HUES6 (cell line): ENCODE measurements at regions not wholly inside any gene's neighbourhood (a gene's known extent, or its start where the extent isn't known, plus 50 kb on each side); places are given as distances from the start of the nearest gene placed in this dataset.
"Not testable (repeated sequence)": the region's sequence is repeated elsewhere in the genome, so short reads cannot be mapped to it uniquely, and the experiment has no call there.

Source experiments
- H3K27ac ChIP-seq: 2 replicates; pipeline ENCODE4 v1.7.0; 2013; ENCODE audit warnings: low read depth, mild to moderate bottlenecking, low read length, inconsistent platforms
- H3K27me3 ChIP-seq: 2 replicates; pipeline ENCODE4 v1.6.1; 2013; ENCODE audit warnings: low read length; ENCODE audit not compliant: control insufficient read depth, insufficient read depth
- H3K36me3 ChIP-seq: 2 replicates; pipeline ENCODE4 v1.6.1; 2013; ENCODE audit warnings: low read length; ENCODE audit not compliant: control insufficient read depth, insufficient read depth
- H3K4me1 ChIP-seq: 2 replicates; pipeline ENCODE4 v1.6.1; 2013; ENCODE audit warnings: low read length; ENCODE audit not compliant: control insufficient read depth, insufficient read depth
- H3K4me3 ChIP-seq: 2 replicates; pipeline ENCODE4 v1.5.1; 2013; ENCODE audit warnings: low read depth, low read length
- H3K9ac ChIP-seq: one replicate; pipeline ENCODE4 v1.6.1; 2013; ENCODE audit warnings: mild to moderate bottlenecking, low read length
- H3K9me3 ChIP-seq: 2 replicates; pipeline ENCODE4 v1.6.1; 2013; ENCODE audit warnings: low read depth, low read length; ENCODE audit not compliant: control insufficient read depth, insufficient read depth

GRCh38 chr1:8152731-8153702 lies 126.9 kb upstream of the ERRFI1 start:
- no peak overlapping the region for H3K9ac ChIP-seq
- no peaks in the 10 kb centered on the region for H3K27me3 ChIP-seq
- peaks cover 12% of the 10 kb centered on the region for H3K9me3 ChIP-seq
- no peak overlapping the region for H3K27ac ChIP-seq
- no peak overlapping the region for H3K4me3 ChIP-seq
- H3K36me3 ChIP-seq: no peaks in the 10 kb centered on the region
- peaks cover 7% of the 10 kb centered on the region for H3K4me1 ChIP-seq

GRCh38 chr1:8151647-8152046 lies 125.5 kb upstream of the ERRFI1 start:
- peaks cover 12% of the 10 kb centered on the region for H3K9me3 ChIP-seq
- no peak overlapping the region for H3K27ac ChIP-seq
- H3K4me1 ChIP-seq: peaks cover 7% of the 10 kb centered on the region
- H3K4me3 ChIP-seq: no peak overlapping the region
- no peaks in the 10 kb centered on the region for H3K27me3 ChIP-seq
- no peak overlapping the region for H3K9ac ChIP-seq
- no peaks in the 10 kb centered on the region for H3K36me3 ChIP-seq

- not testable (repeated sequence) for H3K4me1 ChIP-seq, H3K27me3 ChIP-seq, H3K9ac ChIP-seq, H3K27ac ChIP-seq, H3K4me3 ChIP-seq, H3K36me3 ChIP-seq
- peaks cover 12% of the 10 kb centered on the region for H3K9me3 ChIP-seq
Measured at GRCh38 chr1:8149756-8150155, 123.6 kb upstream of the ERRFI1 start.

- no peaks in the 10 kb centered on the region for H3K27me3 ChIP-seq
- no peak overlapping the region for H3K9ac ChIP-seq
- H3K4me3 ChIP-seq: no peak overlapping the region
- no peaks in the 10 kb centered on the region for H3K4me1 ChIP-seq
- no peaks in the 10 kb centered on the region for H3K36me3 ChIP-seq
- H3K27ac ChIP-seq: no peak overlapping the region
- H3K9me3 ChIP-seq: peaks cover 4% of the 10 kb centered on the region; the same call in 1 of the 2 replicates
Measured at GRCh38 chr1:8147956-8148355, 121.8 kb upstream of the ERRFI1 start.

GRCh38 chr1:8146257-8146855 lies 120.2 kb upstream of the ERRFI1 start:
- no peak overlapping the region for H3K4me3 ChIP-seq
- H3K4me1 ChIP-seq: no peaks in the 10 kb centered on the region
- no peak overlapping the region for H3K9ac ChIP-seq
- no peaks in the 10 kb centered on the region for H3K27me3 ChIP-seq
- no peak overlapping the region for H3K27ac ChIP-seq
- no peaks in the 10 kb centered on the region for H3K36me3 ChIP-seq
- no peaks in the 10 kb centered on the region for H3K9me3 ChIP-seq

GRCh38 chr1:8145545-8146202 lies 119.6 kb upstream of the ERRFI1 start:
- H3K9ac ChIP-seq: no peak overlapping the region
- no peak overlapping the region for H3K27ac ChIP-seq
- H3K4me1 ChIP-seq: no peaks in the 10 kb centered on the region
- no peaks in the 10 kb centered on the region for H3K27me3 ChIP-seq
- H3K9me3 ChIP-seq: no peaks in the 10 kb centered on the region
- H3K36me3 ChIP-seq: no peaks in the 10 kb centered on the region
- H3K4me3 ChIP-seq: no peak overlapping the region

- Histone ChIP-seq H3K27me3 (no peaks in the 10 kb centered on the region), H3K27ac (no peak overlapping the region), H3K36me3 (no peaks in the 10 kb centered on the region), H3K4me1 (no peaks in the 10 kb centered on the region), H3K9ac (no peak overlapping the region), H3K9me3 (no peaks in the 10 kb centered on the region), H3K4me3 (no peak overlapping the region)
Measured at GRCh38 chr1:8144323-8144722, 118.2 kb upstream of the ERRFI1 start.

GRCh38 chr1:8142955-8143629 lies 117.0 kb upstream of the ERRFI1 start:
- no peak overlapping the region for H3K4me3 ChIP-seq
- no peaks in the 10 kb centered on the region for H3K27me3 ChIP-seq
- no peaks in the 10 kb centered on the region for H3K9me3 ChIP-seq
- no peaks in the 10 kb centered on the region for H3K36me3 ChIP-seq
- no peak overlapping the region for H3K27ac ChIP-seq
- H3K9ac ChIP-seq: no peak overlapping the region
- no peaks in the 10 kb centered on the region for H3K4me1 ChIP-seq

- H3K4me1 ChIP-seq: peaks cover 6% of the 10 kb centered on the region; the same call in 1 of the 2 replicates
- H3K27me3 ChIP-seq: no peaks in the 10 kb centered on the region
Measured at GRCh38 chr1:8139941-8140340, 113.8 kb upstream of the ERRFI1 start.

GRCh38 chr1:8139383-8139782 lies 113.3 kb upstream of the ERRFI1 start:
- Histone ChIP-seq H3K9me3 (no peaks in the 10 kb centered on the region), H3K4me1 (peaks cover 6% of the 10 kb centered on the region; the same call in 1 of the 2 replicates), H3K4me3 (no peak overlapping the region), H3K27me3 (no peaks in the 10 kb centered on the region), H3K9ac (no peak overlapping the region), H3K27ac (no peak overlapping the region), H3K36me3 (no peaks in the 10 kb centered on the region)

More at GRCh38 chr1:8139941-8140340, 113.8 kb upstream of the ERRFI1 start:
- no peak overlapping the region for H3K9ac ChIP-seq
- no peak overlapping the region for H3K4me3 ChIP-seq
- H3K9me3 ChIP-seq: no peaks in the 10 kb centered on the region
- no peak overlapping the region for H3K27ac ChIP-seq
- no peaks in the 10 kb centered on the region for H3K36me3 ChIP-seq
